K562 (cell line): ENCODE measurements at regions not wholly inside any gene's neighbourhood (a gene's known extent, or its start where the extent isn't known, plus 50 kb on each side); places are given as distances from the start of the nearest gene placed in this dataset.

Experiments
- ATAC-seq: fragments of 200-7000 bp; cut with Tn5 transposase; 3 replicates; pipeline ENCODE4 v1.9.1; 2020; ENCODE audit warnings: moderate library complexity
- BruUV-seq: library from RNA; stranded (reverse); fragments of 400-500 nt; replicated peaks from 2 replicates; lab custom pipeline; 2021; lab: Mats Ljungman, UMichigan
- CTCF ChIA-PET: fragments of 300-600 bp; formaldehyde crosslinking; extraction: SDS; loops from one replicate; lab custom pipeline; 2021; ENCODE audit warnings: low intra/inter-chr PET ratio; lab: Yijun Ruan, JAX
- POLR2A ChIA-PET: fragments of 300-600, 350-650 bp; sonication (Branson Sonifier 250); formaldehyde crosslinking; extraction: SDS; loops from one replicate; lab custom pipeline; 2021; ENCODE audit warnings: antibody characterized with exemption, inconsistent platforms; lab: Yijun Ruan, JAX
- DNase-seq, 4 experiments: peaks; one replicate each; pipeline versions ENCODE4 v3.0.0 to v3.0.0-alpha.2; 2011 to 2018; ENCODE audit warnings: low spot score in 3 of 4, mixed read lengths in 3 of 4; ENCODE audit errors: extremely low read depth in 1 of 4
- FAIRE-seq: peaks from 2 replicates; lab custom pipeline; 2011; peaks lifted over from hg19 to GRCh38; lab: Jason Lieb, UNC
- H2AFZ ChIP-seq: 2 replicates; pipeline ENCODE4 v1.6.0; 2011; ENCODE audit warnings: low read depth, low read length, control low read depth, inconsistent platforms
- H3K27ac ChIP-seq: fragments of 200-600 bp; 3 replicates; pipeline ENCODE4 v1.8.0; 2011; ENCODE audit warnings: low read depth, mild to moderate bottlenecking, control low read depth, inconsistent platforms, low read length, moderate library complexity, mixed read lengths; ENCODE audit errors: extremely low read depth
- H3K27me3 ChIP-seq, 2 experiments: fragments of 300-600 bp in 1 of 2; 2 replicates in 1 of 2; 3 replicates in 1 of 2; pipeline versions ENCODE4 v1.6.0 to v1.8.0; 2011; ENCODE audit warnings: inconsistent platforms in 2 of 2, low read length in 2 of 2, mild to moderate bottlenecking in 1 of 2, mixed read lengths in 1 of 2, moderate library complexity in 1 of 2; ENCODE audit not compliant: control insufficient read depth in 2 of 2, insufficient read depth in 2 of 2
- H3K36me3 ChIP-seq: fragments of 300-600 bp; 3 replicates; pipeline ENCODE4 v1.8.0; 2011; ENCODE audit warnings: mild to moderate bottlenecking, low read length, inconsistent platforms; ENCODE audit not compliant: control insufficient read depth, insufficient read depth
- H3K4me1 ChIP-seq, 2 experiments: fragments of 200-600 bp in 1 of 2; replicated peaks in 1 of 2; 2 replicates in 1 of 2; 3 replicates in 1 of 2; pipeline versions ENCODE4 v1.5.1 to v1.8.0; 2011; ENCODE audit warnings: inconsistent platforms in 2 of 2, low read length in 2 of 2, mild to moderate bottlenecking in 1 of 2, mixed read lengths in 1 of 2, moderate library complexity in 1 of 2; ENCODE audit not compliant: control insufficient read depth in 2 of 2, insufficient read depth in 2 of 2
- H3K4me2 ChIP-seq: 2 replicates; pipeline ENCODE4 v1.6.1; 2011; ENCODE audit warnings: low read length, control low read depth, inconsistent platforms, mixed read lengths; ENCODE audit not compliant: insufficient read depth
- H3K4me3 ChIP-seq: fragments of 200-600 bp; sonication (generic), shearing (Covaris generic); 2 replicates; pipeline ENCODE4 v1.5.1; 2016; ENCODE audit warnings: control low read depth, inconsistent platforms
- H3K79me2 ChIP-seq: fragments of 200-600 bp; 3 replicates; pipeline ENCODE4 v1.8.0; 2011; ENCODE audit warnings: low read length, inconsistent platforms; ENCODE audit not compliant: control insufficient read depth, insufficient read depth
- H3K9ac ChIP-seq, 2 experiments: 2 replicates each; pipeline versions ENCODE4 v1.6.0 to v1.6.1; 2011; ENCODE audit warnings: low read depth in 2 of 2, low read length in 2 of 2, control low read depth in 1 of 2, inconsistent platforms in 1 of 2, mild to moderate bottlenecking in 1 of 2, mixed read lengths in 1 of 2; ENCODE audit not compliant: insufficient read depth in 1 of 2
- H3K9me1 ChIP-seq: one replicate; pipeline ENCODE4 v1.6.0; 2011; ENCODE audit warnings: inconsistent platforms, mild to moderate bottlenecking, low read length, moderate library complexity; ENCODE audit not compliant: control insufficient read depth, insufficient read depth
- H3K9me3 ChIP-seq: replicated peaks from 2 replicates; pipeline ENCODE4 v1.5.1; 2011; ENCODE audit warnings: low read depth, low read length, inconsistent platforms; ENCODE audit not compliant: control insufficient read depth, insufficient read depth
- H4K20me1 ChIP-seq: replicated peaks from 2 replicates; pipeline ENCODE4 v1.6.1; 2011; ENCODE audit warnings: low read length, inconsistent platforms, mixed read lengths; ENCODE audit not compliant: control insufficient read depth, insufficient read depth
- CC2D1A ChIP-seq: fragments of 450-650 bp; IDR thresholded peaks from 2 replicates; pipeline ENCODE4 v1.6.1; 2017; ENCODE audit warnings: mild to moderate bottlenecking
- EP400 ChIP-seq: fragments of 450-650 bp; IDR thresholded peaks from 2 replicates; pipeline ENCODE4 v1.6.1; 2017; ENCODE audit warnings: antibody characterized with exemption, mild to moderate bottlenecking, moderate library complexity
- GABPA ChIP-seq: fragments of 200-800 bp; sonication (Bioruptor generic); conservative IDR thresholded peaks from 2 replicates; pipeline ENCODE4 v1.6.1; 2016; ENCODE audit warnings: low read depth, missing genetic modification characterization, missing compliant biosample characterization
- NRF1 ChIP-seq, 2 experiments: fragments of 450-650 bp; IDR thresholded peaks in 1 of 2; conservative IDR thresholded peaks in 1 of 2; 2 replicates each; pipeline ENCODE4 v1.6.1; 2014; ENCODE audit warnings: mild to moderate bottlenecking in 2 of 2
- RAD21 ChIP-seq, 2 experiments: fragments of 250-450 bp in 1 of 2; fragments of 450-650 bp in 1 of 2; sonication (Bioruptor Pico) in 1 of 2; formaldehyde crosslinking in 1 of 2; IDR thresholded peaks in 1 of 2; conservative IDR thresholded peaks in 1 of 2; 2 replicates each; pipeline versions ENCODE4 v1.4.0 to v1.8.0; 2020 to 2022; ENCODE audit warnings: mild to moderate bottlenecking in 2 of 2, moderate library complexity in 1 of 2
- RFX1 ChIP-seq: fragments of 450-650 bp; IDR thresholded peaks from 2 replicates; pipeline ENCODE4 v1.6.1; 2016; ENCODE audit warnings: mild to moderate bottlenecking, moderate library complexity
- THRAP3 ChIP-seq: fragments of 450-650 bp; IDR thresholded peaks from 2 replicates; pipeline ENCODE4 v1.6.1; 2016; ENCODE audit warnings: mild to moderate bottlenecking, inconsistent platforms, borderline replicate concordance
- ZNF436 ChIP-seq: fragments of 250-450, 450-650 bp; sonication (Bioruptor Pico); formaldehyde crosslinking; IDR thresholded peaks from 2 replicates; pipeline ENCODE4 v1.7.0; 2020; ENCODE audit warnings: mild to moderate bottlenecking
- WGBS: fragments of 100-300 bp; shearing (Covaris generic); methylation state at CpG from one replicate; pipeline ENCODE4 v1.1.6; 2016; ENCODE audit warnings: low coverage, mixed read lengths; ENCODE audit not compliant: insufficient coverage; ENCODE audit errors: missing lambda C conversion rate; 5-methylcytosine and 5-hydroxymethylcytosine counted together
- in situ Hi-C: fragments of 300-500 bp; cut with MboI; formaldehyde crosslinking; loops from 4 replicates; pipeline ENCODE4 v1.15.0; 2018; ENCODE audit warnings: inconsistent platforms, mixed read lengths
- intact Hi-C: fragments of 100-400 bp; cut with micrococcal nuclease; formaldehyde crosslinking; loops from 2 replicates; pipeline ENCODE4 v1.14.2; 2022
- TF ChIP-seq, protein P1 (sequence below): fragments of 250-450 bp; sonication (Bioruptor Pico); IDR thresholded peaks from 2 replicates; pipeline ENCODE4 v1.4.0; 2020; ENCODE audit warnings: mild to moderate bottlenecking, moderate library complexity
- TF ChIP-seq, protein P2 (sequence below), 3 experiments: IDR thresholded peaks in 2 of 3; conservative IDR thresholded peaks in 1 of 3; 2 replicates each; pipeline ENCODE4 v1.5.1; 2011 to 2012; ENCODE audit warnings: low read length in 3 of 3, mild to moderate bottlenecking in 3 of 3, control low read depth in 2 of 3, improper control_type of control experiment in 1 of 3, inconsistent platforms in 1 of 3, low read depth in 1 of 3, mixed read lengths in 1 of 3, moderate library complexity in 1 of 3; ENCODE audit not compliant: insufficient read depth in 2 of 3
- TF ChIP-seq, protein P3 (sequence below): fragments of 450-650 bp; IDR thresholded peaks from 2 replicates; pipeline ENCODE4 v1.6.1; 2016; ENCODE audit warnings: antibody characterized with exemption

DNA sequence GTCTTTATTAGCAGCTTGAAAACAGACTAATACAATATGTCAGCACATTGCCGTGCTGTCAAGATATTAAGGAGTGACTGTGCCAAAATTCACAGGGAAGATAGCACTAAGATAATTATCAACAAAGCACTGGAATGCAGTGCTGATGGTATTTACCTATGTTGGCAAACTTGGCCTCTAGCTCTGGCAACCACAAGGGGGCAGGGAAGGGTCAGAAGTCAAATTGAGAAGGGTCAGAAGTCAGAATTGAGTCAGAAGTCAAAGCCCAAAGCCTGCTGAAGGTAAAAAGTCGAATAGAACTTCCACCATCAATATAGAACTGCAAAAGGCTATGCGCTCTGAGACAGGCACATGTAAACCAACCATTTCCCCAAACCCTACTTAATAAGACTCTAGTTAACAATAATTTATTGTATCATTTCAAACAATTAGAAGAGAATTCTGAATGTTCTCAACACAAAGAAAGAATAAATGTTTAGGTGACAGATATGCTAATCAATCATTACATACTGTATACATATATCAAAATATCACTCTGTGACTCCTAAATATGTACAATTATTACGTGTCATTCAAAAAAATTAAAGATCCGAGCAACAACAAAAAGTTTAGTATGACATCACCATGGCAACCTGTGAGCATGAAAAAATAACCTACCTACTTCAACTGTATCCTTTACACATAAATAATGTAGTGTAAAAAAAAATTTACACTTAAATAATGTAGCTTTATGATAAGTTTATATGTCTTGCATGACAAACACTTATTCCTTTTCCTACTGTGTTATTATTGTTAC lies 916.1 kb downstream of the KCNJ2 start:
- FAIRE-seq (no peak), ATAC-seq (no peak), DNase-seq (peak in 3 of 4 experiments; percentile 8 to 14 (median 8))
- Histone ChIP-seq H3K27me3 (no peaks in the 10 kb centered on the region), H3K9me1 (no peaks in the 10 kb centered on the region), H3K4me3 (no peak overlapping the region), H3K9ac (no peak overlapping the region), H3K4me2 (no peak overlapping the region), H2AFZ (no peak overlapping the region), H4K20me1 (no peaks in the 10 kb centered on the region), H3K27ac (no peak overlapping the region), H3K36me3 (no peaks in the 10 kb centered on the region), H3K4me1 (no peaks in the 10 kb centered on the region), H3K79me2 (no peaks in the 10 kb centered on the region), H3K9me3 (no peaks in the 10 kb centered on the region)
- no TSS peak for BruUV-seq
- WGBS = 1% methylated on average over 5 of the region's 5 CpGs
- in situ Hi-C loops = no loop called here
- POLR2A ChIA-PET = no interaction called here
- CTCF ChIA-PET = no interaction called here
- 0 out of 4 replicates have a peak, but pooled peaks of 1 of the 2 experiments have one; percentile 8 for TF ChIP-seq RAD21 (CRISPR knock-in tag; conservative IDR thresholded peaks at IDR 0.05 in 1 of 2, IDR thresholded peaks at IDR 0.05 in 1 of 2)
- TF ChIP-seq, protein P1, sequence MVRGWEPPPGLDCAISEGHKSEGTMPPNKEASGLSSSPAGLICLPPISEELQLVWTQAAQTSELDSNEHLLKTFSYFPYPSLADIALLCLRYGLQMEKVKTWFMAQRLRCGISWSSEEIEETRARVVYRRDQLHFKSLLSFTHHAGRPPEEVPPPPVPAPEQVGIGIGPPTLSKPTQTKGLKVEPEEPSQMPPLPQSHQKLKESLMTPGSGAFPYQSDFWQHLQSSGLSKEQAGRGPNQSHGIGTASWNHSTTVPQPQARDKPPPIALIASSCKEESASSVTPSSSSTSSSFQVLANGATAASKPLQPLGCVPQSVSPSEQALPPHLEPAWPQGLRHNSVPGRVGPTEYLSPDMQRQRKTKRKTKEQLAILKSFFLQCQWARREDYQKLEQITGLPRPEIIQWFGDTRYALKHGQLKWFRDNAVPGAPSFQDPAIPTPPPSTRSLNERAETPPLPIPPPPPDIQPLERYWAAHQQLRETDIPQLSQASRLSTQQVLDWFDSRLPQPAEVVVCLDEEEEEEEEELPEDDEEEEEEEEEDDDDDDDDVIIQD (CRISPR knock-in tag) = no peak
- TF ChIP-seq, protein P2, sequence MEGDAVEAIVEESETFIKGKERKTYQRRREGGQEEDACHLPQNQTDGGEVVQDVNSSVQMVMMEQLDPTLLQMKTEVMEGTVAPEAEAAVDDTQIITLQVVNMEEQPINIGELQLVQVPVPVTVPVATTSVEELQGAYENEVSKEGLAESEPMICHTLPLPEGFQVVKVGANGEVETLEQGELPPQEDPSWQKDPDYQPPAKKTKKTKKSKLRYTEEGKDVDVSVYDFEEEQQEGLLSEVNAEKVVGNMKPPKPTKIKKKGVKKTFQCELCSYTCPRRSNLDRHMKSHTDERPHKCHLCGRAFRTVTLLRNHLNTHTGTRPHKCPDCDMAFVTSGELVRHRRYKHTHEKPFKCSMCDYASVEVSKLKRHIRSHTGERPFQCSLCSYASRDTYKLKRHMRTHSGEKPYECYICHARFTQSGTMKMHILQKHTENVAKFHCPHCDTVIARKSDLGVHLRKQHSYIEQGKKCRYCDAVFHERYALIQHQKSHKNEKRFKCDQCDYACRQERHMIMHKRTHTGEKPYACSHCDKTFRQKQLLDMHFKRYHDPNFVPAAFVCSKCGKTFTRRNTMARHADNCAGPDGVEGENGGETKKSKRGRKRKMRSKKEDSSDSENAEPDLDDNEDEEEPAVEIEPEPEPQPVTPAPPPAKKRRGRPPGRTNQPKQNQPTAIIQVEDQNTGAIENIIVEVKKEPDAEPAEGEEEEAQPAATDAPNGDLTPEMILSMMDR (IDR thresholded peaks at IDR 0.05 in 2 of 3, conservative IDR thresholded peaks at IDR 0.05 in 1 of 3; ENCODE audit: insufficient read depth in 2 of 3, low read depth in 1 of 3, low read length in 3 of 3) = 0 out of 6 replicates have a peak, but pooled peaks of 1 of the 3 experiments have one; percentile 18
- TF ChIP-seq CC2D1A = no peak
- no peak for TF ChIP-seq GABPA (tag)
- no peak for TF ChIP-seq NRF1 (conservative IDR thresholded peaks at IDR 0.05 in 1 of 2, IDR thresholded peaks at IDR 0.05 in 1 of 2)
- TF ChIP-seq, protein P3, sequence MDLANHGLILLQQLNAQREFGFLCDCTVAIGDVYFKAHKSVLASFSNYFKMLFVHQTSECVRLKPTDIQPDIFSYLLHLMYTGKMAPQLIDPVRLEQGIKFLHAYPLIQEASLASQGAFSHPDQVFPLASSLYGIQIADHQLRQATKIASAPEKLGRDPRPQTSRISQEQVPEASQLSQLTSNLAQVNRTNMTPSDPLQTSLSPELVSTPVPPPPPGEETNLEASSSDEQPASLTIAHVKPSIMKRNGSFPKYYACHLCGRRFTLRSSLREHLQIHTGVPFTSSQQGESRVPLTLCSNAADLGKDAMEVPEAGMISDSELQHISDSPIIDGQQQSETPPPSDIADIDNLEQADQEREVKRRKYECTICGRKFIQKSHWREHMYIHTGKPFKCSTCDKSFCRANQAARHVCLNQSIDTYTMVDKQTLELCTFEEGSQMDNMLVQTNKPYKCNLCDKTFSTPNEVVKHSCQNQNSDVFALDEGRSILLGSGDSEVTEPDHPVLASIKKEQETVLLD = no peak
- no peak for TF ChIP-seq THRAP3
- TF ChIP-seq ZNF436 (CRISPR knock-in tag) = no peak
- no peak for TF ChIP-seq EP400
- peak; percentile 17; the same call in 1 of the 2 replicates for TF ChIP-seq RFX1
- intact Hi-C loops = no loop called here
